Fibroblast of mammary gland (primary cell): ENCODE measurements at regions not wholly inside any gene's neighbourhood (a gene's known extent, or its start where the extent isn't known, plus 50 kb on each side); places are given as distances from the start of the nearest gene placed in this dataset.

Experiments used
- DNase-seq: peaks from one replicate; pipeline ENCODE4 v3.0.0-alpha.2; 2010; ENCODE audit warnings: low read depth
- H3K4me3 ChIP-seq: 2 replicates; pipeline ENCODE4 v1.5.1; 2011; ENCODE audit warnings: low read depth, mild to moderate bottlenecking, low read length, moderate library complexity; ENCODE audit not compliant: control insufficient read depth
- TF ChIP-seq, protein P1 (sequence below): conservative IDR thresholded peaks from 2 replicates; pipeline ENCODE4 v1.5.1; 2011; ENCODE audit warnings: low read depth, low read length, inconsistent platforms; ENCODE audit not compliant: control insufficient read depth, insufficient read depth

DNA sequence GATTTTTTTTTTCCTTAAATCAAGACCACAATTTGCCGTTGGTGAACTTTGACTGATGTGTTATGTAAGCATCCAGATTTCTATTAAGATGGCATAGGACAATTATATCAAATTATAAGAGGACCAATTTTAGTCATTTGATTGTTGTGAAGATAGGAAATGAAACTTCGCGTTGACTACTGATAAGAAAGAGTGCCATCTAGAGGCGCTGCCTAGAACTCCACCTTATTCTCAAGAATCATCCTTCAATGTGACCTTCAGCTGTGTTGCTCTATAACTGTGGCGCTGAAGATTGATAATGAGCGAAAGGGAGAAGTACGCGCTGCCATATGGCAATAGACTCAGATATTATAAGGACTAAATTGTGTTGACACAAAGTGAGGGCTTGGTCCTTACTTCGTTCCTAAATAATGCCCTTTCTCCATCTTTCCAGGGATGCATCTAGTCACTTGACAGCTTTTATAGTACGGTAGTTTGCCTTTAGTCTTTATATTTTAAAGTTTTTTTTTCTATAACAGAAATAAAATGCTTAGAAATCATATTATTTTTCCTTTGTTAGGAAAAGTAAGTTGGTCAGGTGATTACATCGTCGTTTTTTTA, 350.8 kb upstream of the STXBP6 start:
- TF ChIP-seq, protein P1, sequence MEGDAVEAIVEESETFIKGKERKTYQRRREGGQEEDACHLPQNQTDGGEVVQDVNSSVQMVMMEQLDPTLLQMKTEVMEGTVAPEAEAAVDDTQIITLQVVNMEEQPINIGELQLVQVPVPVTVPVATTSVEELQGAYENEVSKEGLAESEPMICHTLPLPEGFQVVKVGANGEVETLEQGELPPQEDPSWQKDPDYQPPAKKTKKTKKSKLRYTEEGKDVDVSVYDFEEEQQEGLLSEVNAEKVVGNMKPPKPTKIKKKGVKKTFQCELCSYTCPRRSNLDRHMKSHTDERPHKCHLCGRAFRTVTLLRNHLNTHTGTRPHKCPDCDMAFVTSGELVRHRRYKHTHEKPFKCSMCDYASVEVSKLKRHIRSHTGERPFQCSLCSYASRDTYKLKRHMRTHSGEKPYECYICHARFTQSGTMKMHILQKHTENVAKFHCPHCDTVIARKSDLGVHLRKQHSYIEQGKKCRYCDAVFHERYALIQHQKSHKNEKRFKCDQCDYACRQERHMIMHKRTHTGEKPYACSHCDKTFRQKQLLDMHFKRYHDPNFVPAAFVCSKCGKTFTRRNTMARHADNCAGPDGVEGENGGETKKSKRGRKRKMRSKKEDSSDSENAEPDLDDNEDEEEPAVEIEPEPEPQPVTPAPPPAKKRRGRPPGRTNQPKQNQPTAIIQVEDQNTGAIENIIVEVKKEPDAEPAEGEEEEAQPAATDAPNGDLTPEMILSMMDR = peak; percentile 81
- peak; percentile 58 for DNase-seq
- no peak overlapping the region for H3K4me3 ChIP-seq

DNA sequence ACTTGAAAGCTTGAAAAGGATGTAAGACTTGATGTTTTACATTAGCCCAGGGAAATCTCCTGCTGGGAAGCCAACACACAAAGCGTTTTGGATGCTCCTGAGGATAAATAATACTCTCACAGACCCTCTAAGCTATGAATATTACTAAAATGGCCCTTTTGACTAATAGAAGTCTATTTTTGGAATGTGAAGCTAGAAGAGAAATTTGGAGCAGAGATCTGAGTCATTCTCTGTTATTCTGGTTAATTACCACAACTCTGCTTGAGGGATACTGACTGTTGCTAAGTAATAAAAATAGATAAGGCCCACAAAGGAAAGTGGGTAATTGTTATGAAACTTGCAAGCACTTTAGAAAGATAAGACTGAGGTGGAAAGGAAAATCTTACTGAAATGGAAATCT, 346.2 kb upstream of the STXBP6 start:
- DNase-seq = peak; percentile 39
- TF ChIP-seq, protein P1 = no peak
- no peak overlapping the region for H3K4me3 ChIP-seq

DNA sequence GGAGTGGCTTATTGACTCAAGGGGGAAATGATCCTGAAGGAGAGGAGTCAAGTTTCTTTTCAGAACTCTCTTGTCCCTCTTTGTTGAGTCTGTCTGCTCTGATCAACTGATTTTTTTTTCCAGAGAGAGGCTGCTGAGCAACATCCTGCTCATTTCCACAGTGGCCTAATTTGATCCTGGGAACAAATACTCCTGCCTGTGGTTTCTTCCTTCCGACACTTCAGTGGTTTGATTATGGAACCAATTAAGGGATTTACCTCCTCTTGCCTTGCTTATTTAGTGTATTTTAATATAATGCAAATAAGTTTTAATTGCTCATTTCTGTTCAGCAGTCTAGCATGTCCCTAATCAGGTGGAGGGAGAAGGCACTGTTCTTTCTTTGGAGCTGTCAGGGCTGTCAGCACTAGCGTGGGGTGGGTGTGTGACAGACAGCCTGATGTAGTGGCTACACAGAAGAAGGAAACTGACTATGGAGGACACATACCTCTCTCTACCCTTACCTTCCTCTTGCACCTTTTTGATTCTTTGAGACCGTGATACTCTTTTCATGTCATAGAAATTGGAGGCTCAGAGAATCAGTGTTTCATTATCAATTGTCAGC, 344.9 kb upstream of the STXBP6 start:
- H3K4me3 ChIP-seq = no peak overlapping the region
- DNase-seq = peak; percentile 31
- TF ChIP-seq, protein P1 = no peak

DNA sequence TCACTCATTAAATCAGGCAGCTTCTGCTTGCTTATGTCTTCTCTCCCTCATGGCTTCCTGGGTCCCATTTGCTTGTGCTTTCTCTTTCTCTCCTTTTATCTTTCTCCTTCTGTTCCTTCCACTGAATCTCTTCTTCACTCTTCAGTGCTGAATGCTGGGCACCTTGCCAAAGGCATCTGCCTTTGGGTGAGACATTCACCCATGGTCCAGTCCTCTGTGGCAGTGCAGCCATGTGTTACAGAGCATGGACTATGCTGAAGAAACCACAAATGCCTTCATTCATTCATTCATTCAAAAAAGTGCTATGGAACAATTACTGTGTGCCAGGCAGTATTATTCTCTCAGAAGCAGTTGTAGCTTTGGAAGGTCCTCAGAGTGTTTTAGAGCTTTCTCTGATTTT, 344.4 kb upstream of the STXBP6 start:
- peak; percentile 49 for DNase-seq
- TF ChIP-seq, protein P1 = no peak
- no peak overlapping the region for H3K4me3 ChIP-seq

DNA sequence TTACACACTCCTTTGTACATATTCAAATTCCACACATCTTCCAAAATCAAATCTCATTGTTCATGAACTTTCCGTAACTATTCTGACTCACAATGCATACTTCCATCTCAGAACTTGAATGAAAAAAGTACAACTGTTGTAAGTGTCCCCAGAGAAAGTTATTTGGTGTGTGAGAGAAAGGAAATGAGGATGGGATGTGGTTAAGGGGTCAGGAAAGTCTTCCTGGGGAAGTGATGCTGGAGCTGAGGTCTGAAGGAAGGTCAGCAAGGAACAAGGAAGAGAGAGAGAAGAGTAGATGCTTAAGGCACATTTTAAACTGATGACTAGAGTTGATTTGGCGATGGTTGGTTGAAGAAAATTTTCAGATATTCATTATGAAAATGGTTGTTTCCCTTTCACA, 340.0 kb upstream of the STXBP6 start:
- H3K4me3 ChIP-seq = no peak overlapping the region
- TF ChIP-seq, protein P1 = no peak
- DNase-seq = peak; percentile 44

DNA sequence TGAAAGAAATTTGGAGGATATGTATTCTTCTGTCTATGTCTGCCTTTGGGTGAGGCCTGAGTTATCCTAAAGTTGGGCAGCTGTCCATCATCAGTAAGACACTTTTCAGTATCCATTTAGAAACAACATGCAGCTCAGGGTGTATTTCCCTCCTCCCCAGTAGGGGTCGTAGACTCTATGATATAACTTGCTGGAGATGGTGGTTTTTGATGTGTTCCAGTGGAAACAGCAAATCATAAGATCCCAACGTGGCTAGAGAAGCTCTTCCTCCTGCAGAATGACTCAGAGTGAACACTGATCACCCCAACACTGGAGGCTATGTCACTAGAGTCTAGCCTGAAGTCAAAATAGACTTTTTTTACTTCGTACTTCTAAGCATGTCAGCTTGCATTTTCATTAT, 331.6 kb upstream of the STXBP6 start:
- no peak overlapping the region for H3K4me3 ChIP-seq
- TF ChIP-seq, protein P1 = peak; percentile 44
- DNase-seq = peak; percentile 48

DNA sequence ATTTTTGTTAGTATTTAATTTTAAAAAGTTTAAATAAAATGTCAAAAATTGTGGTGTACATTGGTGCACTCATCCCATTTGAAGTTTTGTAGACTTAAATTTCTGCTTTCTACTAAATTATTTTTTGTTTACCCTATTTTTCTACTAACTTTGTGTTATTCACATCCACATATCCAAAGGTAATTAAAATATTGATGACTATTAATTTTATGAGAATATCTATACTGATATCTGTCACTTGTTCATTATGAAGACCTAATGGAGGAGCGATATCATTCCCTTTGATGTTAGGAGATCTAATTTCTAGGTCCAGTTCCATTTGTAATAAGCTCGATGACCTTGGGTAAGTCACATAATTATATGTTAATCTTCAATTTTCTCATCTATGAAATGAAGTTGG, 325.7 kb upstream of the STXBP6 start:
- DNase-seq = no peak
- TF ChIP-seq, protein P1 = no peak
- no peak overlapping the region for H3K4me3 ChIP-seq
